Urinary bladder (tissue), 3 donors: ENCODE measurements at regions not wholly inside any gene's neighbourhood (a gene's known extent, or its start where the extent isn't known, plus 50 kb on each side); places are given as distances from the start of the nearest gene placed in this dataset.

Experiments
- DNase-seq: peaks from one replicate; pipeline ENCODE4 v3.0.0-alpha.2; 2015; ENCODE audit errors: extremely low spot score
- H3K27ac ChIP-seq: one replicate; pipeline ENCODE4 v1.5.1; 2013; ENCODE audit warnings: low read depth, mild to moderate bottlenecking, moderate library complexity
- H3K36me3 ChIP-seq: one replicate; pipeline ENCODE4 v1.6.1; 2013; ENCODE audit warnings: mild to moderate bottlenecking, moderate library complexity; ENCODE audit not compliant: insufficient read depth
- H3K4me1 ChIP-seq: one replicate; pipeline ENCODE4 v1.6.1; 2013; ENCODE audit warnings: mild to moderate bottlenecking, moderate library complexity; ENCODE audit not compliant: insufficient read depth
- H3K4me3 ChIP-seq: one replicate; pipeline ENCODE4 v1.5.1; 2013; ENCODE audit warnings: low read depth, low read length
- WGBS: extraction: QIAGEN DNeasy Blood & Tissue Kit; methylation state at CpG from one replicate; pipeline ENCODE4 v1.1.7; 2013; 5-methylcytosine and 5-hydroxymethylcytosine counted together
- donor health status: healthy with polysubstance abuse.
- donor health status: healthy.

GRCh38 chr13:21974741-21975140 is 303.9 kb downstream of the FGF9 start:
- H3K27ac ChIP-seq, result no peak overlapping the region
- no peaks in the 10 kb centered on the region for H3K4me1 ChIP-seq
- DNase-seq, result no peak
- 74% methylated on average over 8 of the region's 8 CpGs for WGBS
- H3K4me3 ChIP-seq, result no peak overlapping the region
- no peaks in the 10 kb centered on the region for H3K36me3 ChIP-seq

- H3K36me3 ChIP-seq, result no peaks in the 10 kb centered on the region
- DNase-seq, result no peak
- no peak overlapping the region for H3K27ac ChIP-seq
- no peak overlapping the region for H3K4me3 ChIP-seq
- 89% methylated on average over 10 of the region's 10 CpGs for WGBS
- H3K4me1 ChIP-seq, result no peaks in the 10 kb centered on the region
These were observed 305.3 kb downstream of the FGF9 start for GRCh38 chr13:21976159-21976558.

- no peaks in the 10 kb centered on the region for H3K36me3 ChIP-seq
- no peak overlapping the region for H3K27ac ChIP-seq
- H3K4me3 ChIP-seq, result no peak overlapping the region
- no peaks in the 10 kb centered on the region for H3K4me1 ChIP-seq
- 84% methylated on average over 20 of the region's 20 CpGs for WGBS
- DNase-seq, result no peak
These were observed 308.4 kb downstream of the FGF9 start for GRCh38 chr13:21979161-21979806.

- no peak overlapping the region for H3K27ac ChIP-seq
- H3K4me1 ChIP-seq, result no peaks in the 10 kb centered on the region
- H3K36me3 ChIP-seq, result no peaks in the 10 kb centered on the region
- H3K4me3 ChIP-seq, result no peak overlapping the region
- no peak for DNase-seq
- WGBS, result 89% methylated on average over 2 of the region's 2 CpGs
These were observed 309.2 kb downstream of the FGF9 start for GRCh38 chr13:21980049-21980448.

GRCh38 chr13:21984156-21984555 is 313.3 kb downstream of the FGF9 start:
- no peaks in the 10 kb centered on the region for H3K4me1 ChIP-seq
- no peak overlapping the region for H3K4me3 ChIP-seq
- no peaks in the 10 kb centered on the region for H3K36me3 ChIP-seq
- DNase-seq, result no peak
- WGBS, result 86% methylated on average over 4 of the region's 4 CpGs
- H3K27ac ChIP-seq, result no peak overlapping the region

GRCh38 chr13:21986602-21987001 is 315.7 kb downstream of the FGF9 start:
- no peaks in the 10 kb centered on the region for H3K36me3 ChIP-seq
- 51% methylated on average over 10 of the region's 10 CpGs for WGBS
- DNase-seq, result peak; percentile 26
- H3K4me1 ChIP-seq, result no peaks in the 10 kb centered on the region
- no peak overlapping the region for H3K27ac ChIP-seq
- no peak overlapping the region for H3K4me3 ChIP-seq

GRCh38 chr13:21987793-21988192 is 316.9 kb downstream of the FGF9 start:
- Histone ChIP-seq H3K4me3 (no peak overlapping the region), H3K4me1 (no peaks in the 10 kb centered on the region), H3K36me3 (no peaks in the 10 kb centered on the region), H3K27ac (no peak overlapping the region)
- WGBS, result 81% methylated on average over 7 of the region's 7 CpGs
- DNase-seq, result no peak

GRCh38 chr13:21988624-21989023 is 317.8 kb downstream of the FGF9 start:
- Histone ChIP-seq H3K4me3 (no peak overlapping the region), H3K27ac (no peak overlapping the region), H3K36me3 (no peaks in the 10 kb centered on the region), H3K4me1 (no peaks in the 10 kb centered on the region)
- 94% methylated on average over 7 of the region's 7 CpGs for WGBS
- no peak for DNase-seq

- no peak for DNase-seq
- H3K4me3 ChIP-seq, result no peak overlapping the region
- H3K27ac ChIP-seq, result no peak overlapping the region
- 96% methylated on average over 3 of the region's 3 CpGs for WGBS
- H3K4me1 ChIP-seq, result no peaks in the 10 kb centered on the region
- no peaks in the 10 kb centered on the region for H3K36me3 ChIP-seq
These were observed 325.2 kb downstream of the FGF9 start for GRCh38 chr13:21996049-21996448.

GRCh38 chr13:21997726-21998125 is 326.9 kb downstream of the FGF9 start:
- WGBS, result 86% methylated on average over 2 of the region's 2 CpGs

GRCh38 chr13:21998279-21998990 is 327.6 kb downstream of the FGF9 start:
- Histone ChIP-seq H3K27ac (no peak overlapping the region), H3K36me3 (no peaks in the 10 kb centered on the region), H3K4me3 (no peak overlapping the region), H3K4me1 (no peaks in the 10 kb centered on the region)
- WGBS, result 63% methylated on average over 12 of the region's 12 CpGs
- no peak for DNase-seq

More at GRCh38 chr13:21997726-21998125, 326.9 kb downstream of the FGF9 start:
- H3K36me3 ChIP-seq, result no peaks in the 10 kb centered on the region
- H3K27ac ChIP-seq, result no peak overlapping the region
- no peak for DNase-seq
- no peak overlapping the region for H3K4me3 ChIP-seq
- H3K4me1 ChIP-seq, result no peaks in the 10 kb centered on the region

- Histone ChIP-seq H3K27ac (no peak overlapping the region), H3K4me1 (no peaks in the 10 kb centered on the region), H3K36me3 (no peaks in the 10 kb centered on the region), H3K4me3 (no peak overlapping the region)
- no peak for DNase-seq
- 91% methylated on average over 6 of the region's 6 CpGs for WGBS
These were observed 328.8 kb downstream of the FGF9 start for GRCh38 chr13:21999666-22000065.

- Histone ChIP-seq H3K36me3 (no peaks in the 10 kb centered on the region), H3K4me1 (no peaks in the 10 kb centered on the region), H3K4me3 (no peak overlapping the region), H3K27ac (no peak overlapping the region)
- no peak for DNase-seq
- WGBS, result 94% methylated on average over 12 of the region's 12 CpGs
These were observed 329.3 kb downstream of the FGF9 start for GRCh38 chr13:22000191-22000590.

- Histone ChIP-seq H3K27ac (no peak overlapping the region), H3K36me3 (no peaks in the 10 kb centered on the region), H3K4me1 (no peaks in the 10 kb centered on the region), H3K4me3 (no peak overlapping the region)
- 97% methylated on average over 9 of the region's 9 CpGs for WGBS
- DNase-seq, result no peak
These were observed 330.5 kb downstream of the FGF9 start for GRCh38 chr13:22001336-22001735.
